ENCODE measurements at regions not wholly inside any gene's neighbourhood (a gene's known extent, or its start where the extent isn't known, plus 50 kb on each side); places are given as distances from the start of the nearest gene placed in this dataset.
"Not testable (repeated sequence)": the region's sequence is repeated elsewhere in the genome, so short reads cannot be mapped to it uniquely, and the experiment has no call there.

GRCh38 chr14:37712476-37712860, 117.0 kb downstream of the TTC6 start:
- not testable (repeated sequence) for DNase-seq

- no peak for DNase-seq
These were observed 117.6 kb downstream of the TTC6 start for GRCh38 chr14:37712976-37713431.

- no peak for DNase-seq
These were observed 124.7 kb downstream of the TTC6 start for GRCh38 chr14:37720131-37720530.

GRCh38 chr14:37721976-37722659, 126.7 kb downstream of the TTC6 start:
- DNase-seq, result no peak

GRCh38 chr14:37723515-37723914, 128.1 kb downstream of the TTC6 start:
- no peak for DNase-seq

- no peak for DNase-seq
These were observed 131.3 kb downstream of the TTC6 start for GRCh38 chr14:37726708-37727107.

GRCh38 chr14:37729218-37729617, 133.8 kb downstream of the TTC6 start:
- DNase-seq, result no peak

- DNase-seq, result no peak
These were observed 135.7 kb downstream of the TTC6 start for GRCh38 chr14:37731094-37731493.

- no peak for DNase-seq
These were observed 150.2 kb downstream of the TTC6 start for GRCh38 chr14:37745657-37746056.

- no peak for DNase-seq
These were observed 150.9 kb downstream of the TTC6 start for GRCh38 chr14:37746140-37746832.

- no peak for DNase-seq
These were observed 158.0 kb downstream of the TTC6 start for GRCh38 chr14:37753459-37753858.

- not testable (repeated sequence) for DNase-seq
These were observed 164.8 kb downstream of the TTC6 start for GRCh38 chr14:37760275-37760674.

- no peak for DNase-seq
These were observed 167.8 kb downstream of the TTC6 start for GRCh38 chr14:37763266-37763665.

- DNase-seq, result peak; percentile 38
These were observed 176.9 kb downstream of the TTC6 start for GRCh38 chr14:37772283-37772682.

GRCh38 chr14:37776791-37777499, 181.5 kb downstream of the TTC6 start:
- DNase-seq, result no peak

GRCh38 chr14:37778135-37778943, 182.9 kb downstream of the TTC6 start:
- DNase-seq, result no peak

- no peak for DNase-seq
These were observed 184.1 kb downstream of the TTC6 start for GRCh38 chr14:37779480-37779879.

- not testable (repeated sequence) for DNase-seq
These were observed 185.3 kb downstream of the TTC6 start for GRCh38 chr14:37780731-37781130.

GRCh38 chr14:37784203-37784826, 188.9 kb downstream of the TTC6 start:
- DNase-seq, result not testable (repeated sequence)

GRCh38 chr14:37784827-37785223, 189.4 kb downstream of the TTC6 start:
- not testable (repeated sequence) for DNase-seq

GRCh38 chr14:37785298-37785697, 189.9 kb downstream of the TTC6 start:
- not testable (repeated sequence) for DNase-seq

- not testable (repeated sequence) for DNase-seq
These were observed 190.7 kb downstream of the TTC6 start for GRCh38 chr14:37786114-37786625.
